Activated CD8-positive, alpha-beta T cell treated with anti-CD3 and anti-CD28 coated beads, Interleukin-2, amount 10 ng/mL, durations not matched to agents 7 days and 5 days (primary cell): ENCODE measurements at regions not wholly inside any gene's neighbourhood (a gene's known extent, or its start where the extent isn't known, plus 50 kb on each side); places are given as distances from the start of the nearest gene placed in this dataset.

Experiments used
- ATAC-seq: fragments of 150-1000 bp; cut with Tn5 transposase; one replicate; pipeline ENCODE4 v1.10.0; 2021; ENCODE audit warnings: moderate library complexity
- CTCF ChIA-PET: fragments of 350-600 bp; sonication (Branson Sonifier 250); formaldehyde crosslinking; loops from one replicate; lab custom pipeline; 2021; ENCODE audit warnings: antibody characterized with exemption; lab: Charles Lee
- POLR2A ChIA-PET: fragments of 350-600 bp; sonication (Branson Sonifier 250); formaldehyde crosslinking; loops from one replicate; lab custom pipeline; 2021; ENCODE audit warnings: antibody characterized with exemption; lab: Charles Lee
- DNase-seq: peaks from one replicate; pipeline ENCODE4 v3.0.0-alpha.2; 2020
- H3K27ac Mint-ChIP-seq: one replicate; pipeline ENCODE4 v1.8.0; 2021; ENCODE audit warnings: mild to moderate bottlenecking, mixed read lengths
- H3K27me3 Mint-ChIP-seq: one replicate; pipeline ENCODE4 v1.8.0; 2021; ENCODE audit warnings: low read depth, mixed read lengths
- H3K36me3 Mint-ChIP-seq: one replicate; pipeline ENCODE4 v1.8.0; 2021; ENCODE audit warnings: low read depth, mixed read lengths
- H3K4me1 Mint-ChIP-seq: one replicate; pipeline ENCODE4 v1.8.0; 2021; ENCODE audit warnings: low read depth, mixed read lengths
- H3K4me3 Mint-ChIP-seq: one replicate; pipeline ENCODE4 v1.8.0; 2021; ENCODE audit warnings: mild to moderate bottlenecking, mixed read lengths
- H3K9me3 Mint-ChIP-seq: one replicate; pipeline ENCODE4 v1.8.0; 2022; ENCODE audit warnings: mixed read lengths; ENCODE audit not compliant: insufficient read depth

DNA sequence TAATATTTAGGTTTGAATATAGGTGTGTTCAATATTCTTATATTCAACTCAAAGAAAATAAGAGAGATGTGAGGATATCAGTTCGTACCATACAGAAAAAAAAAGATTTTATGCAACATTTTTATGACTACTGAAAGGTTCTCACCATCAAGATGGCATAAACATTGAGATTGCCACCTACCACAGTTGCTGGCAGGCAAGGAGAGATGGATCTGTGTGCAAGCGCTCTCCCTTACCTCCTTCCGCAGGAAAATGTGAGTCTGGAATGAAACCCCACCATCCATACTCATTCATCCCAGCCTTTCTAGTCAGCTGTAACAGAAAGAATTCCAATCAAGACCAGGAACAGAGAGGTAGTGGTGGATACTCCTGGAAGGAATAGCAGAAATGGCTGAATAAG is 376.9 kb downstream of the PPP3CA start:
- DNase-seq (no peak), ATAC-seq (no peak)
- H3K27me3 Mint-ChIP-seq, result peaks cover 3% of the 10 kb centered on the region
- H3K4me1 Mint-ChIP-seq, result no peaks in the 10 kb centered on the region
- no peaks in the 10 kb centered on the region for H3K9me3 Mint-ChIP-seq
- CTCF ChIA-PET, result no interaction called here
- no peak overlapping the region for H3K27ac Mint-ChIP-seq
- POLR2A ChIA-PET, result no interaction called here
- no peak overlapping the region for H3K4me3 Mint-ChIP-seq
- H3K36me3 Mint-ChIP-seq, result no peaks in the 10 kb centered on the region

DNA sequence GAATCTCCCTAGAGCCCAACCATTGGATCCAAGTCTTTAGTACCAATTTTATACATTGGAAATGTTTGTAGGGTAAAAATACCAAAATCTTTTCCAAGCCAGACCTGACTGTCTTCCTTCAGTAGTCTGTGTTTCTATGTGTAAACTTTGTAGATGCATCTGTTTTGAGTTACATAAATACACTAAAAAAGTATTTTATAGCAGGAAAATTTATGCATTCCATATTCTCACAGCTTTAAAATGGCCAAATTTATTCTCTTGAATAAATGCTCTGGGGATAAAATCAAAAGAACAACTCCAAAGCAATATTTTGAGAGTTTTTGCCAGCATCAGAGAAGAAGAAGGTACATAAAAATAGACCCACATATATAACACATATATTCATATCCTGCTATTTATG is 377.4 kb downstream of the PPP3CA start:
- H3K27me3 Mint-ChIP-seq, result peaks cover 3% of the 10 kb centered on the region
- H3K36me3 Mint-ChIP-seq, result no peaks in the 10 kb centered on the region
- no peaks in the 10 kb centered on the region for H3K9me3 Mint-ChIP-seq
- ChIA-PET CTCF (no interaction called here), POLR2A (no interaction called here)
- H3K27ac Mint-ChIP-seq, result no peak overlapping the region
- no peak overlapping the region for H3K4me3 Mint-ChIP-seq
- ATAC-seq (no peak), DNase-seq (no peak)
- H3K4me1 Mint-ChIP-seq, result no peaks in the 10 kb centered on the region

DNA sequence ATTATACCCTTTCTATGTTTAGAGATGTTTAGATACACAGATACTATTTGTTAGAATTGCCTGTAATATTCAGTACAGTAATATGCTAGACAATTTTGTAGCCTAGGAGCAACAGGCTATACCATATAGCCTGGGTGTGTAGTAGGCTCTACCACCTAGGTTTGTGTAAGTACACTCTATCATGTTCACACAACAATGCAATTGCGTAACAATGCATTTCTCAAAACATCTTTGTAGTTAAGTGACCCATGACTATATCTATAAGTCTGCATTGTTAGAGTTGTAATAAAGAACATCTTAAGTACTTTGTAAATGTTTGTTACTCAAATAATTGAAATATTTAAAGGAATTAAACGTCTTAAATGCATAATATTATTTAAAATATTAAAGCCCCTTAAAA is 379.3 kb downstream of the PPP3CA start:
- Mint-ChIP-seq H3K27me3 (peaks cover 3% of the 10 kb centered on the region), H3K36me3 (no peaks in the 10 kb centered on the region), H3K4me3 (no peak overlapping the region), H3K9me3 (no peaks in the 10 kb centered on the region), H3K27ac (no peak overlapping the region), H3K4me1 (no peaks in the 10 kb centered on the region)
- no peak for ATAC-seq
- DNase-seq, result no peak
- CTCF ChIA-PET, result no interaction called here
- POLR2A ChIA-PET, result no interaction called here

DNA sequence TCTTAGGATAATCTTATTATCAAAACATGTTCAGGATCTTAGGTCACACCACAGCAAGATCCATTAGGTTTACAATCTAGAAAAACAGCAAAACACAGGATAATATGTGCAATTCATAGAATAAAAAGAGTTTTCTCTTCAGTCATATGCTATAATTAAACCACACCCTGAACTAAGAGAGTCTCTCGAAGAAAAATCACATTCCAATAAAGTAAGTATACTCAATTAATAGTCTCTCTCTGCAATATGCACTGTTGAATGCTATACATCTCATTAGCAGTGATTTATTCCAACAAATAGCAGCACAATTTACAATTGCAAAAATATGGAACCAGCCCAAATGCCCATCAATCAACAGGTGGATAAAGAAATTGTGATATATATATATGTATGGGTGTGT is 383.7 kb downstream of the PPP3CA start:
- H3K9me3 Mint-ChIP-seq, result no peaks in the 10 kb centered on the region
- H3K36me3 Mint-ChIP-seq, result no peaks in the 10 kb centered on the region
- H3K4me1 Mint-ChIP-seq, result no peaks in the 10 kb centered on the region
- H3K27ac Mint-ChIP-seq, result no peak overlapping the region
- no peak for ATAC-seq
- no peak for DNase-seq
- ChIA-PET POLR2A (no interaction called here), CTCF (no interaction called here)
- no peak overlapping the region for H3K4me3 Mint-ChIP-seq
- H3K27me3 Mint-ChIP-seq, result peaks cover 3% of the 10 kb centered on the region

DNA sequence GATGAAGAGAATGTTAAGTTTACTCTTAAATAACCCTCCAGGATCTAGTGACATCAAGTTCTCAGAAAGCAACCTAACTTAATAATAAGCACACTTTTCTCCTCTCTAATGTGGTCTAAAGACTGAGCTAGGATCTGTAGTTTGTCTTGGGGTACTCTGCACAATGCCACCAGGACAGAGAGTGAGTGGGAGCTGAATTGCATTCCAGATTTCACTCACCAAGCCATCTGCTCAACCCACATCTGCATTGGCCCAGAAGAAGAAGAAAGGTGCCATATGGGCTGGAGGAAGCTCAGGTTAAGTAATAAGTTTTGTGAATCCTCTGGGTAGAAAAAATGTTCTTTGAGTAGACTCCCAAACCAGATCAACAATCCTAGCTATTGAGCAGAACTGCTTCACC is 384.6 kb downstream of the PPP3CA start:
- Mint-ChIP-seq H3K9me3 (no peaks in the 10 kb centered on the region), H3K27me3 (peaks cover 3% of the 10 kb centered on the region), H3K4me1 (no peaks in the 10 kb centered on the region), H3K27ac (no peak overlapping the region), H3K36me3 (no peaks in the 10 kb centered on the region), H3K4me3 (no peak overlapping the region)
- no peak for ATAC-seq
- CTCF ChIA-PET, result no interaction called here
- no peak for DNase-seq
- POLR2A ChIA-PET, result no interaction called here

DNA sequence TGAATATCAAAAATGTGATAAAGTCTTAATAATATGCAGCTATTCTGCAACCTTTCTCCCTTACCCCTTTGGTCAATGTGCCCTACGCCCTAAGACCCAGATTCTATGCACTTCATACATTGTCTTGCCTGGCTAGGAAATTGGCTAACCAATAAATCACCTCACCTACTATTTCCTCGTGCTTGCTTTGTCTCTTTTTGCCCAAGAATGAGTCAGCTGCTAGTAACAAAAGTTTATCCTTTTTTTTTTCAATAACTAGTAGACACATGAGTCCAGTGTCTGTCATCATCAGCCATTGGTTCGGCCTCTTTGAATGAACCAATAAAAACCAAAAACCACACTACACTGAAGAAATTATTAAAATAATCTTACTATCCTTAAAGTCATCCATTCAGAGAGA is 387.1 kb downstream of the PPP3CA start:
- Mint-ChIP-seq H3K27ac (no peak overlapping the region), H3K4me1 (no peaks in the 10 kb centered on the region), H3K4me3 (no peak overlapping the region), H3K9me3 (no peaks in the 10 kb centered on the region), H3K27me3 (peaks cover 2% of the 10 kb centered on the region), H3K36me3 (no peaks in the 10 kb centered on the region)
- ChIA-PET POLR2A (no interaction called here), CTCF (no interaction called here)
- ATAC-seq (no peak), DNase-seq (no peak)

DNA sequence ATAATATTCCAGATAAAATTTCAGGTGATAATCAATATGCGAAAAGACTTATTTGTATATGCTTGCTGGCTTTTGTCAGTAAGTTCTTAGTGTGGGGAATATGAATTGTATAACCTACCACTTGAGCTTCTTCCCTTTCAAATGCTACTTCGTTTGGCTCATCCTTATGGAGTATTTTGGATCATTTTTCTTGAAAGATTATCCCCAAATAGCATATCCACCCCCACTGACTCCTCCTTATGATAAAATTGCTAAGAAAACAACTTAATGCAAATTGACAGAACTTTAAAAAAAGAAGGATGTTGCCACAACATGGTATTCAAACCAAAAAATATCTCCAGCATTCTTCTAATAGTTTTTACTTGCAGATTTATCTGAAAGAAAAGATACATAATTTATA is 393.3 kb downstream of the PPP3CA start:
- CTCF ChIA-PET, result no interaction called here
- H3K4me1 Mint-ChIP-seq, result no peaks in the 10 kb centered on the region
- H3K27me3 Mint-ChIP-seq, result peaks cover 13% of the 10 kb centered on the region
- no peaks in the 10 kb centered on the region for H3K9me3 Mint-ChIP-seq
- H3K27ac Mint-ChIP-seq, result no peak overlapping the region
- ATAC-seq (no peak), DNase-seq (no peak)
- H3K4me3 Mint-ChIP-seq, result no peak overlapping the region
- no peaks in the 10 kb centered on the region for H3K36me3 Mint-ChIP-seq
- POLR2A ChIA-PET, result no interaction called here

DNA sequence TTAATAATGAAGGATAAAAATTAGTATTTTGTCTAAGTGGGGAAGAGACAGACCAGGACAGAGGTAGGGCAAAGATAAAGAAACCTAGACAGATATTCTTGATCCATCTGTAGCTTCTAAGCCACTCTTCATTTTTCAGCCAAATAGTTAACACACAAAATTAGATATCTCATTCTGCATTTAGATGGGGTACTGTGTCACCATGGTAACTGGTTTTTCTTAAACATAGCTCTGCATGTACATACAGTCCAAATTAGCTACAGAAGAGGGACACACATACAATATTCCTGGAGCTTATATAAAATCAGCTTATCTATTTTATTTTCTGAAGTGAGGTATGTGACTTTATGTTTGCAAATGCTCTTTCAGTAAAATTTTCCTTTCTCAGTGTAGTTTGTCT is 393.7 kb downstream of the PPP3CA start:
- Mint-ChIP-seq H3K4me3 (no peak overlapping the region), H3K9me3 (no peaks in the 10 kb centered on the region), H3K27me3 (peaks cover 14% of the 10 kb centered on the region), H3K4me1 (no peaks in the 10 kb centered on the region), H3K36me3 (no peaks in the 10 kb centered on the region), H3K27ac (no peak overlapping the region)
- ChIA-PET POLR2A (no interaction called here), CTCF (no interaction called here)
- DNase-seq (no peak), ATAC-seq (no peak)

DNA sequence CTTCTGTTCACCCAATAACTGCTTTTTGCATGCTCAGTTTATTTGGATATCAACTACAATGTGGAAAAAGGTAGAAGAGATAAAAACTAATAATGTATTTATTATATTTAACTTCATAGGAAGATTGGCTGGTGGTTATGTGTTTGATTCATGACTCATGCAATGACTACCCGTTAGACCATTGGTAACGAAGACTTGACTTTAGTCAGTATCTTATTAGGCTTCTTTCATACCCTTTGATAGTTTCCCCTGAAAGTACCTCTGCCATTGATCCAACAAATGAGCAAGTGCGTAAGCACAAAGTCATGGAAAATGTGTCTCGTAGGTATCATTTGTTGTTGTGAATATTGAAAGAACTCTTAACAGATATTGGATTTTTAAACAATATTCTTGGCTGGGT is 394.7 kb downstream of the PPP3CA start:
- POLR2A ChIA-PET, result no interaction called here
- H3K9me3 Mint-ChIP-seq, result no peaks in the 10 kb centered on the region
- no peak for ATAC-seq
- no peak for DNase-seq
- peaks cover 14% of the 10 kb centered on the region for H3K27me3 Mint-ChIP-seq
- H3K4me3 Mint-ChIP-seq, result no peak overlapping the region
- CTCF ChIA-PET, result no interaction called here
- H3K36me3 Mint-ChIP-seq, result no peaks in the 10 kb centered on the region
- H3K27ac Mint-ChIP-seq, result no peak overlapping the region
- no peaks in the 10 kb centered on the region for H3K4me1 Mint-ChIP-seq

DNA sequence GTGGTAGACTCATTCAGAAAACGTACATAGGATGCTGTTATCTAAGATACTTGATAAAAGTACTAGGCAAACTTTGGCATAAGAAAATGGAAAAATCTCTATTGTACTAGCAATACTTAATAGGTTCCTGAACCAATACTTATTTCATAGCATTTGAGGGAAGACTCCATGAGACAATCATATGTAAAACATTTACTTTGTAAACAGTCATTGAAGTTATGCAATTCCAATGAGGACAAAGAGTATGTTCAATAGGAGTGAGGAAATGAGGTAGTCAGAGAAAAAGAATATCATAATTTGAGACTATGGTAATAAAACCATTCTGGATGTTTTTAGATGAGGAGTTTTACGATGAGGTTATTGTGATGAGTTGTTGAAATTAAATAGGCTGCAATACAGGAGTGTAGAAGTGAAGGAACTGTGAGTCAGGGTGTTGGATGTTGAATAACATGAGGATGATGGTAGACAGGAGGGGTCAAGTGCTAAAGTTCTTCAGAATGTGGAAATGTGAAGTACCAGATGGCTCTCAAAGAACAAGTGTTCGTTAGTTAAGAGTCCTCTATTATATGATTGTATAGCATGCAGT is 397.9 kb downstream of the PPP3CA start:
- H3K27ac Mint-ChIP-seq, result no peak overlapping the region
- ChIA-PET POLR2A (no interaction called here), CTCF (interaction anchor here (0.7 kb wide), 1 partner anchor 174 kb away, joined by 3 read pairs; no protein-coding TSS in a partner anchor)
- H3K36me3 Mint-ChIP-seq, result no peaks in the 10 kb centered on the region
- H3K4me3 Mint-ChIP-seq, result no peak overlapping the region
- H3K9me3 Mint-ChIP-seq, result no peaks in the 10 kb centered on the region
- DNase-seq (no peak), ATAC-seq (no peak)
- no peaks in the 10 kb centered on the region for H3K4me1 Mint-ChIP-seq
- H3K27me3 Mint-ChIP-seq, result peaks cover 8% of the 10 kb centered on the region

DNA sequence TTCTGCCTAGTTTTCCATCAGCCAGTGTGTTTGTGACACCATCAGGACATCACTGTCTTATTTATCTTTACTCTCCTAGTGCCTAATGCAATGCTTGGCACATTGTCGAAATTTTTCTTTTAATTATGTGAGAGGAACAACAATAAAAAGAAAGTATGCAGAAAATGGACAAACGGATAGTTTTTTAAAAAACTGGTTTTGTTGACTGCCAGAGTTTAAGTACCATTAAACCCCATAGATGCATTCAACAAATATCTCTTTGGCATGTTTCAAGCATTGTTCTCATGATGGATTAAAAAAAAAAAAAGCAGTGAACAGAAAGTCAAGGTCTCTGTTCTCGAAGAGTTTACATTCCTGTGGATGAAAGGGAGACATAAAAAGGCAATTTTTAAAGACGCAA is 398.4 kb downstream of the PPP3CA start:
- Mint-ChIP-seq H3K27me3 (peaks cover 8% of the 10 kb centered on the region), H3K4me3 (no peak overlapping the region), H3K9me3 (no peaks in the 10 kb centered on the region), H3K4me1 (no peaks in the 10 kb centered on the region), H3K36me3 (no peaks in the 10 kb centered on the region), H3K27ac (no peak overlapping the region)
- CTCF ChIA-PET, result no interaction called here
- POLR2A ChIA-PET, result no interaction called here
- DNase-seq (no peak), ATAC-seq (no peak)

DNA sequence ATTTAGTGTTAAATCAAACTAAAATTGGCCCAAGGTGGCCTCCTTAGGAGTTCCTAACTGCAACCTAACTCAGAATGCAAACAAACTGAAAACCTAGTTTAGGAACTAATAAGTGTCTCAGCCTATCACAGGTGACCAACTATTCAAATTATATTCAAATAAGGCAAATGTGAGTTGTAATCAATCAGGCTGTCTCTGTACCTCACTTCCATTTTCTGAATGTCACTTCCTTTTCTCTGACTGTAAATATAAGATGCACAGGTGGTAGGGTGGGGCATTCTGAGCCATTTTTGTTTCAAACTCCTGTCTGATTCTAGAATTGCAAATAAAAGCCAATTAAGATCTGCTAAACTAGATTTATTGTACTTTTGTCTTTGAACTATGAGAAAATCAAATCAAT is 401.5 kb downstream of the PPP3CA start:
- no peak overlapping the region for H3K27ac Mint-ChIP-seq
- H3K36me3 Mint-ChIP-seq, result no peaks in the 10 kb centered on the region
- no peak overlapping the region for H3K4me3 Mint-ChIP-seq
- ATAC-seq, result no peak
- no peaks in the 10 kb centered on the region for H3K4me1 Mint-ChIP-seq
- H3K27me3 Mint-ChIP-seq, result peaks cover 8% of the 10 kb centered on the region
- no peak for DNase-seq
- no peaks in the 10 kb centered on the region for H3K9me3 Mint-ChIP-seq
- CTCF ChIA-PET, result interaction anchor here (1.5 kb wide), 1 partner anchor 12 kb away, joined by 3 read pairs; no protein-coding TSS in a partner anchor
- POLR2A ChIA-PET, result no interaction called here

DNA sequence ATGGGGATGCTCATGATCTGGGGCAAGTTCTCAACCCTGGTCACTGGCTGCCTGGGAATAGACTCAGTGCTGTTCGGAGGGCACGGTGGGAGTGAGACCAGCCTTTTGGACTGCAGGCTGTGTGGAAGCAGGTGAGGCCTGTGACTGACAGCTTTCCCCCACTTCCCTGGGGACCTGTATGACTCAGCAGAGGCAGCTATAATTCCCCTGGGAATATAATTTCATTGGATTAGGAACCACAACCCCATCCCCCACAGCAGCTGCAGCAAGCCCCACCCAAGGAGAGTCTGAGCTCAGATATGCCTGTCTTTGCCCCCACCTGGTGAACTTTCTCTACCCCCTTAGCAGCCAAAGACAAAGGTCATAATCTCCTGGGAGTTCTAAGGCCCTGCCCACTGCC is 408.6 kb downstream of the PPP3CA start:
- POLR2A ChIA-PET, result no interaction called here
- CTCF ChIA-PET, result no interaction called here
- Mint-ChIP-seq H3K27ac (no peak overlapping the region), H3K36me3 (no peaks in the 10 kb centered on the region), H3K4me3 (no peak overlapping the region), H3K27me3 (peaks cover 11% of the 10 kb centered on the region), H3K4me1 (no peaks in the 10 kb centered on the region), H3K9me3 (no peaks in the 10 kb centered on the region)
- DNase-seq, result no peak
- ATAC-seq, result no peak
